ENCODE measurements at regions not wholly inside any gene's neighbourhood (a gene's known extent, or its start where the extent isn't known, plus 50 kb on each side); places are given as distances from the start of the nearest gene placed in this dataset.
A peak's percentile ranks its signal among the peaks of the same experiment; 100 is the strongest.

DNA sequence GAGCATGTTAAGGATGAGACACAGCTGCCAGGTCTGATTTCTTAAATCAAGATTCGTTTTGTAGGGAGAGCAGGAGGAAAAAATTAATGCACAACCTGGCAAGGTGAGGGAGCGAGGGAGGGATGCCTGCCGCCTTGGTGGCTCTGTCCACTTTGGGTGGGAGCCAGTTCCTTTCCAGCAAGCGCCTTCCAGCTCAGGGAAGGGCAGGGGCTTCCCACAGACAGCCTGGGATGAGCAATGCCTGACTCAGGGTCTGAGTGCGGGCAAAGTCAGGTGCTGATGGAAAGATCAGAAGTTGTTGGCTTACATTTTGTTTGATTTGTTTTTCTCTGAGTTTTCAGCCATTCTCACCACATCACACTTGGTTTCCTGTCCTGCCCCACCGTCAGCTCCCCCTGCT is 220.7 kb downstream of the ENGASE start:
- TF ChIP-seq FOXM1 (IDR thresholded peaks at IDR 0.05; ENCODE audit: borderline replicate concordance, low read depth) (no peak), TAF1 (IDR thresholded peaks at IDR 0.05; ENCODE audit: low read depth) (no peak), TEAD4 (IDR thresholded peaks at IDR 0.05) (no peak)

- TF ChIP-seq, protein P1, sequence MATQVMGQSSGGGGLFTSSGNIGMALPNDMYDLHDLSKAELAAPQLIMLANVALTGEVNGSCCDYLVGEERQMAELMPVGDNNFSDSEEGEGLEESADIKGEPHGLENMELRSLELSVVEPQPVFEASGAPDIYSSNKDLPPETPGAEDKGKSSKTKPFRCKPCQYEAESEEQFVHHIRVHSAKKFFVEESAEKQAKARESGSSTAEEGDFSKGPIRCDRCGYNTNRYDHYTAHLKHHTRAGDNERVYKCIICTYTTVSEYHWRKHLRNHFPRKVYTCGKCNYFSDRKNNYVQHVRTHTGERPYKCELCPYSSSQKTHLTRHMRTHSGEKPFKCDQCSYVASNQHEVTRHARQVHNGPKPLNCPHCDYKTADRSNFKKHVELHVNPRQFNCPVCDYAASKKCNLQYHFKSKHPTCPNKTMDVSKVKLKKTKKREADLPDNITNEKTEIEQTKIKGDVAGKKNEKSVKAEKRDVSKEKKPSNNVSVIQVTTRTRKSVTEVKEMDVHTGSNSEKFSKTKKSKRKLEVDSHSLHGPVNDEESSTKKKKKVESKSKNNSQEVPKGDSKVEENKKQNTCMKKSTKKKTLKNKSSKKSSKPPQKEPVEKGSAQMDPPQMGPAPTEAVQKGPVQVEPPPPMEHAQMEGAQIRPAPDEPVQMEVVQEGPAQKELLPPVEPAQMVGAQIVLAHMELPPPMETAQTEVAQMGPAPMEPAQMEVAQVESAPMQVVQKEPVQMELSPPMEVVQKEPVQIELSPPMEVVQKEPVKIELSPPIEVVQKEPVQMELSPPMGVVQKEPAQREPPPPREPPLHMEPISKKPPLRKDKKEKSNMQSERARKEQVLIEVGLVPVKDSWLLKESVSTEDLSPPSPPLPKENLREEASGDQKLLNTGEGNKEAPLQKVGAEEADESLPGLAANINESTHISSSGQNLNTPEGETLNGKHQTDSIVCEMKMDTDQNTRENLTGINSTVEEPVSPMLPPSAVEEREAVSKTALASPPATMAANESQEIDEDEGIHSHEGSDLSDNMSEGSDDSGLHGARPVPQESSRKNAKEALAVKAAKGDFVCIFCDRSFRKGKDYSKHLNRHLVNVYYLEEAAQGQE (IDR thresholded peaks at IDR 0.05; ENCODE audit: low read depth): peak; percentile 98
- TF ChIP-seq, protein P2, sequence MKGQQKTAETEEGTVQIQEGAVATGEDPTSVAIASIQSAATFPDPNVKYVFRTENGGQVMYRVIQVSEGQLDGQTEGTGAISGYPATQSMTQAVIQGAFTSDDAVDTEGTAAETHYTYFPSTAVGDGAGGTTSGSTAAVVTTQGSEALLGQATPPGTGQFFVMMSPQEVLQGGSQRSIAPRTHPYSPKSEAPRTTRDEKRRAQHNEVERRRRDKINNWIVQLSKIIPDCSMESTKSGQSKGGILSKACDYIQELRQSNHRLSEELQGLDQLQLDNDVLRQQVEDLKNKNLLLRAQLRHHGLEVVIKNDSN (IDR thresholded peaks at IDR 0.05): peak; percentile 64
- no peak for TF ChIP-seq YY1 (IDR thresholded peaks at IDR 0.05; ENCODE audit: low read depth)
- TF ChIP-seq, protein P3, sequence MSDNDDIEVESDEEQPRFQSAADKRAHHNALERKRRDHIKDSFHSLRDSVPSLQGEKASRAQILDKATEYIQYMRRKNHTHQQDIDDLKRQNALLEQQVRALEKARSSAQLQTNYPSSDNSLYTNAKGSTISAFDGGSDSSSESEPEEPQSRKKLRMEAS (IDR thresholded peaks at IDR 0.05): peak; percentile 98
Measured at GRCh38 chr17:79294459-79295071, 219.9 kb downstream of the ENGASE start.

- no peak for TF ChIP-seq FOXM1 (IDR thresholded peaks at IDR 0.05; ENCODE audit: borderline replicate concordance, low read depth)
- TF ChIP-seq CREB1 (IDR thresholded peaks at IDR 0.05; ENCODE audit: low read depth): no peak
- no peak for TF ChIP-seq TAF1 (IDR thresholded peaks at IDR 0.05; ENCODE audit: low read depth)
- TF ChIP-seq, protein P1 (IDR thresholded peaks at IDR 0.05; ENCODE audit: low read depth): no peak
- TF ChIP-seq RAD21 (IDR thresholded peaks at IDR 0.05; ENCODE audit: low read depth): no peak
- no peak for TF ChIP-seq TCF12 (IDR thresholded peaks at IDR 0.05; ENCODE audit: low read depth)
- no peak for TF ChIP-seq YY1 (IDR thresholded peaks at IDR 0.05; ENCODE audit: low read depth)
- TF ChIP-seq ZBTB7A (IDR thresholded peaks at IDR 0.05; ENCODE audit: low read depth): no peak
- no peak for TF ChIP-seq TEAD4 (IDR thresholded peaks at IDR 0.05)
- TF ChIP-seq CEBPB (IDR thresholded peaks at IDR 0.05): no peak
- TF ChIP-seq EGR1 (IDR thresholded peaks at IDR 0.05): no peak
- TF ChIP-seq, protein P3 (IDR thresholded peaks at IDR 0.05): no peak
- TF ChIP-seq, protein P2 (IDR thresholded peaks at IDR 0.05): no peak
- TF ChIP-seq NFIC (IDR thresholded peaks at IDR 0.05): no peak
Measured at GRCh38 chr17:79292501-79292900, 217.9 kb downstream of the ENGASE start.

DNA sequence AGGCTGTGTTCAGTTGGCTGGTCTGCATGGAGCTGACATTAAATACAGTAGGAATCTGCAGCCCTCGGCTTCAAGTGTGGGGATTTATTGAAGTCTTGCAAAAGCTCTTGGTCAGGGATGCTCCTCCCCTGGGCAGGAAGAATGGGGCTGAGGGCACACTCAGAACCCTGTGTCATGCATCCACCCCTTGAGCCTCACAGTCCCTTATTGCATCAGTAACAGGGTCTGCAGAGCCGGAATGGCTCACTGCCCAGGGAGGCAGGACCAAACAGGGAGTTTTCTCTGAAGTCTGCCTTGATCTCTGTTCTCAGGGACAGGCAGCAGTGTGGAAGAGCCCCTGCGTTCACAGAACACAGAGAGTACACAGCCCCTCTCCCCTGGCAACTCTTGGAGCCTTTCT is 216.8 kb downstream of the ENGASE start:
- TF ChIP-seq TCF12 (IDR thresholded peaks at IDR 0.05; ENCODE audit: low read depth): no peak
- TF ChIP-seq, protein P2 (IDR thresholded peaks at IDR 0.05): no peak
- TF ChIP-seq, protein P3 (IDR thresholded peaks at IDR 0.05): no peak

GRCh38 chr17:79290726-79291125 is 216.1 kb downstream of the ENGASE start:
- TF ChIP-seq RAD21 (IDR thresholded peaks at IDR 0.05; ENCODE audit: low read depth) (no peak), FOXM1 (IDR thresholded peaks at IDR 0.05; ENCODE audit: borderline replicate concordance, low read depth) (no peak), CREB1 (IDR thresholded peaks at IDR 0.05; ENCODE audit: low read depth) (no peak), EP300 (IDR thresholded peaks at IDR 0.05; ENCODE audit: borderline replicate concordance) (no peak)

DNA sequence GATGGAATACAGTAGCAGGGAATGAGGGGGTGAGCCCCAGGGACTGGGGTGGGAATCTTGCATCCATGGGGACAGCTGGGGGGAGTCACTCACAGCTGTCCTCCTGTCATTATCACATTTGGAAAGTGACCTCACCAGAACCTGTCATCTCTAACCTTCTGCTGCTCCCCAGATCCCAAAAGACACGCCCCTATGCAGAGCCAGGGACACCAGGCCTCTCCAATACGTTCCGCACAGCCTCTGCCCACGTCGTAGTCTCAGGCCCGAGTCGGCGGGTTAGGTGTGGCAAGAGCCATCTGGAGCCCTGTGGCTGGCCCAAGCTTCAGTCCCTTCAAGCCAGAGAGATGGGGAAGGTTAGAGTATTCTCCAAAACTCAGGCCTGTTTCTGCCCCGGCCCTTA is 214.3 kb downstream of the ENGASE start:
- no peak for TF ChIP-seq TEAD4 (IDR thresholded peaks at IDR 0.05)
- TF ChIP-seq RAD21 (IDR thresholded peaks at IDR 0.05; ENCODE audit: low read depth): no peak
- TF ChIP-seq FOXM1 (IDR thresholded peaks at IDR 0.05; ENCODE audit: borderline replicate concordance, low read depth): no peak
- no peak for TF ChIP-seq CEBPB (IDR thresholded peaks at IDR 0.05)
- TF ChIP-seq EGR1 (IDR thresholded peaks at IDR 0.05): no peak
- no peak for TF ChIP-seq YY1 (IDR thresholded peaks at IDR 0.05; ENCODE audit: low read depth)
- TF ChIP-seq TAF1 (IDR thresholded peaks at IDR 0.05; ENCODE audit: low read depth): no peak
- TF ChIP-seq, protein P3 (IDR thresholded peaks at IDR 0.05): no peak
- TF ChIP-seq TCF12 (IDR thresholded peaks at IDR 0.05; ENCODE audit: low read depth): no peak
